ENCODE measurements at regions not wholly inside any gene's neighbourhood (a gene's known extent, or its start where the extent isn't known, plus 50 kb on each side); places are given as distances from the start of the nearest gene placed in this dataset.

DNA sequence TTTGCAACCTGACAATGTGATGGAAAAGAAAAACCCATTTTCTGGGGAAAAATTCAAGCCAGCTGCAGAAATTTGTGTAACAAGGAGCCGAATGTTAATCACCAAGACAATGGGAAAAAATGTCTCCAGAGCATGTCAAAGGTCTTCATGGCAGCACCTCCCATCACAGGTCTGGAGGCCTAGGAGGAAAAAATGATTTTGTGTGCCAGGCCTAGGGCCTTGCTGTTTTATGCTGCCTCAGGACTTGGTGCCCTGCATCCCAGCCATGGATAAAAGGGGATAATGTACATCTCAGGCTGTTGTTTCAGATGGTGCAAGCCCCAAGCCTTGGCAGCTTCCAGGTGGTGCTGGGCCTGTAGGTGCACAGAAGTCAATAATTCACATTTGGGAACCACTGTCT, 747.7 kb downstream of the C6orf118 start:
- H3K27me3 ChIP-seq, result no peaks in the 10 kb centered on the region
- DNase-seq, result no peak

GRCh38 chr6:164554700-164555476, 754.5 kb downstream of the C6orf118 start:
- in situ Hi-C loops (cut with MboI; ENCODE audit: low pct_ligation_motif_present in 1 of 4, low pct_unique_long_range_greater_than_20kb in 1 of 4, low sequenced_read_pairs in 3 of 4), result no loop called here

More for the DNA sequence above, 747.7 kb downstream of the C6orf118 start:
- WGBS, 2 donors (ENCODE audit: low coverage in 1 of 2), result 70% methylated on average over 1 of the region's 1 CpG; no CpG with 5 or more reads in 1 of the 2 donors
- Histone ChIP-seq H3K9me3 (peaks cover 7% of the 10 kb centered on the region in 2 donors), H3K27ac (no peak overlapping the region), H3K4me3 (no peak overlapping the region), H3K36me3 (no peaks in the 10 kb centered on the region), H3K4me1 (no peaks in the 10 kb centered on the region)
- intact Hi-C loops (cut with DNase I; ENCODE audit: low total_unique reads) (no loop called here), in situ Hi-C loops (cut with MboI; ENCODE audit: low pct_ligation_motif_present in 1 of 4, low pct_unique_long_range_greater_than_20kb in 1 of 4, low sequenced_read_pairs in 3 of 4) (no loop called here)
- TF ChIP-seq EP300 (IDR thresholded peaks at IDR 0.05; ENCODE audit: low read depth) (no peak), CTCF (IDR thresholded peaks at IDR 0.05) (no peak), POLR2A (IDR thresholded peaks at IDR 0.05) (no peak), POLR2AphosphoS5 (IDR thresholded peaks at IDR 0.05) (no peak)

DNA sequence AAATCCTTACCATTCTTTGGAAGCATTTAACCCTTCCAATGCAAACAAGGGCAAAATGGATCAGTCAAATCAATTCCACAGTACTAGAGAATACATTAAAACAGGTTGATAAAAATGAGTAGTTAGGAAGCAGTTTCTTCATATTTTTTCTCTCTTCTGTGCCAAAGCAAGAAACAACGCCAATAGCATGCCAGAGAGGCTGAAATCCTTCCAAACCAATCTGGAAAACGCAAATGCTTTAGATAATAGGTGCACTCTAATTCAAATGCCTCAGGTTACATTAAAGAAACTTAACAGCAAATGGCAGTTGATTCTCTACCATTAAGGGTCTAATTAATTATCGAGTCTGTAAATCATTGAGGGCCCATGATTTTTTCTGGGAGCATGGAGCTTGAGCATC, 755.2 kb downstream of the C6orf118 start:
- in situ Hi-C loops (cut with MboI; ENCODE audit: low pct_ligation_motif_present in 1 of 4, low pct_unique_long_range_greater_than_20kb in 1 of 4, low sequenced_read_pairs in 3 of 4), result no loop called here
- no peak for DNase-seq
- intact Hi-C loops (cut with DNase I; ENCODE audit: low total_unique reads), result no loop called here
- TF ChIP-seq POLR2A (IDR thresholded peaks at IDR 0.05) (no peak), EP300 (IDR thresholded peaks at IDR 0.05; ENCODE audit: low read depth) (no peak), POLR2AphosphoS5 (IDR thresholded peaks at IDR 0.05) (no peak), CTCF (IDR thresholded peaks at IDR 0.05) (no peak)
- 49 to 62% methylated on average over 3 of the region's 3 CpGs for WGBS, 2 donors (ENCODE audit: low coverage in 1 of 2)
- Histone ChIP-seq H3K36me3 (no peaks in the 10 kb centered on the region), H3K4me3 (no peak overlapping the region), H3K9me3 (no peaks in the 10 kb centered on the region), H3K27me3 (no peaks in the 10 kb centered on the region), H3K4me1 (no peaks in the 10 kb centered on the region), H3K27ac (no peak overlapping the region)

More at GRCh38 chr6:164554700-164555476, 754.5 kb downstream of the C6orf118 start:
- Histone ChIP-seq H3K27me3 (no peaks in the 10 kb centered on the region), H3K9me3 (no peaks in the 10 kb centered on the region), H3K4me3 (no peak overlapping the region), H3K27ac (no peak overlapping the region), H3K36me3 (no peaks in the 10 kb centered on the region), H3K4me1 (no peaks in the 10 kb centered on the region)
- DNase-seq, result no peak
- no peak for TF ChIP-seq POLR2A (IDR thresholded peaks at IDR 0.05)
- no peak for TF ChIP-seq EP300 (IDR thresholded peaks at IDR 0.05; ENCODE audit: low read depth)
- TF ChIP-seq CTCF (IDR thresholded peaks at IDR 0.05), result no peak
- TF ChIP-seq POLR2AphosphoS5 (IDR thresholded peaks at IDR 0.05), result no peak
- intact Hi-C loops (cut with DNase I; ENCODE audit: low total_unique reads), result no loop called here
- 38 to 70% methylated on average over 4 to 10 of the region's 10 CpGs for WGBS, 2 donors (ENCODE audit: low coverage in 1 of 2)

GRCh38 chr6:164551706-164552105, 757.7 kb downstream of the C6orf118 start:
- intact Hi-C loops (cut with DNase I; ENCODE audit: low total_unique reads), result no loop called here
- TF ChIP-seq CTCF (IDR thresholded peaks at IDR 0.05), result no peak
- no peak for TF ChIP-seq POLR2A (IDR thresholded peaks at IDR 0.05)
- no peak for TF ChIP-seq EP300 (IDR thresholded peaks at IDR 0.05; ENCODE audit: low read depth)
- TF ChIP-seq POLR2AphosphoS5 (IDR thresholded peaks at IDR 0.05), result no peak
- H3K27ac ChIP-seq, result no peak overlapping the region
- H3K9me3 ChIP-seq, result no peaks in the 10 kb centered on the region
- H3K27me3 ChIP-seq, result no peaks in the 10 kb centered on the region
- no peaks in the 10 kb centered on the region for H3K4me1 ChIP-seq
- in situ Hi-C loops (cut with MboI; ENCODE audit: low pct_ligation_motif_present in 1 of 4, low pct_unique_long_range_greater_than_20kb in 1 of 4, low sequenced_read_pairs in 3 of 4), result no loop called here
- no peaks in the 10 kb centered on the region for H3K36me3 ChIP-seq
- no peak overlapping the region for H3K4me3 ChIP-seq
- WGBS, 2 donors (ENCODE audit: low coverage in 1 of 2), result 71 to 81% methylated on average over 3 to 4 of the region's 4 CpGs
- no peak for DNase-seq
